ENCODE measurements at regions not wholly inside any gene's neighbourhood (a gene's known extent, or its start where the extent isn't known, plus 50 kb on each side); places are given as distances from the start of the nearest gene placed in this dataset.
A peak's percentile ranks its signal among the peaks of the same experiment; 100 is the strongest.

- in situ Hi-C loops (cut with HindIII; ENCODE audit: low sequenced_read_pairs): no loop called here
- DNase-seq (ENCODE audit: low read depth, low spot score): peak; percentile 29
- no peak overlapping the region for H3K4me3 ChIP-seq (ENCODE audit: low read depth, low read length)
- TF ChIP-seq, protein P1, sequence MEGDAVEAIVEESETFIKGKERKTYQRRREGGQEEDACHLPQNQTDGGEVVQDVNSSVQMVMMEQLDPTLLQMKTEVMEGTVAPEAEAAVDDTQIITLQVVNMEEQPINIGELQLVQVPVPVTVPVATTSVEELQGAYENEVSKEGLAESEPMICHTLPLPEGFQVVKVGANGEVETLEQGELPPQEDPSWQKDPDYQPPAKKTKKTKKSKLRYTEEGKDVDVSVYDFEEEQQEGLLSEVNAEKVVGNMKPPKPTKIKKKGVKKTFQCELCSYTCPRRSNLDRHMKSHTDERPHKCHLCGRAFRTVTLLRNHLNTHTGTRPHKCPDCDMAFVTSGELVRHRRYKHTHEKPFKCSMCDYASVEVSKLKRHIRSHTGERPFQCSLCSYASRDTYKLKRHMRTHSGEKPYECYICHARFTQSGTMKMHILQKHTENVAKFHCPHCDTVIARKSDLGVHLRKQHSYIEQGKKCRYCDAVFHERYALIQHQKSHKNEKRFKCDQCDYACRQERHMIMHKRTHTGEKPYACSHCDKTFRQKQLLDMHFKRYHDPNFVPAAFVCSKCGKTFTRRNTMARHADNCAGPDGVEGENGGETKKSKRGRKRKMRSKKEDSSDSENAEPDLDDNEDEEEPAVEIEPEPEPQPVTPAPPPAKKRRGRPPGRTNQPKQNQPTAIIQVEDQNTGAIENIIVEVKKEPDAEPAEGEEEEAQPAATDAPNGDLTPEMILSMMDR (IDR thresholded peaks at IDR 0.05; ENCODE audit: low read depth, low read length): no peak
These were observed 415.8 kb downstream of the SPATA31D1 start for GRCh38 chr9:82404196-82404870.

DNA sequence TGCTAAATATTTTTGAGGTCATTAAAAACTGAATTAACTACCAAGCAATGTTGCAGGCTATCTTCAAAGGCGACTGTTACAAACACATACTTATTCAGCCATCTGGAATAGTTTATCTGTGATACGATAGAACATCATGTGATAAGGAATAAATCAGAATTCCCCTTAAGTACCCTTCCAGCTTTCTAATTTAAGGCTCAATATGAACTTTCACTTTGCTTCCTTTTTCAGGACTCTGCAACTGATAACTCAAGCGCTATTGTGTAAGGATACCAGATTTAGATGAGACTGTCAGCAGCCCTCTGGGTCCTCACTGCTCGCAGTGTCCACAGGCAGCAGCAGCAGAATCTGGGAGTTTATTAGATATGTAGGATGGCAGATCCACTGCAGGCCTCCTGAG lies 416.3 kb downstream of the SPATA31D1 start:
- no peak for DNase-seq (ENCODE audit: low read depth, low spot score)
- H3K4me3 ChIP-seq (ENCODE audit: low read depth, low read length): no peak overlapping the region
- in situ Hi-C loops (cut with HindIII; ENCODE audit: low sequenced_read_pairs): no loop called here
- TF ChIP-seq, protein P1 (IDR thresholded peaks at IDR 0.05; ENCODE audit: low read depth, low read length): no peak

DNA sequence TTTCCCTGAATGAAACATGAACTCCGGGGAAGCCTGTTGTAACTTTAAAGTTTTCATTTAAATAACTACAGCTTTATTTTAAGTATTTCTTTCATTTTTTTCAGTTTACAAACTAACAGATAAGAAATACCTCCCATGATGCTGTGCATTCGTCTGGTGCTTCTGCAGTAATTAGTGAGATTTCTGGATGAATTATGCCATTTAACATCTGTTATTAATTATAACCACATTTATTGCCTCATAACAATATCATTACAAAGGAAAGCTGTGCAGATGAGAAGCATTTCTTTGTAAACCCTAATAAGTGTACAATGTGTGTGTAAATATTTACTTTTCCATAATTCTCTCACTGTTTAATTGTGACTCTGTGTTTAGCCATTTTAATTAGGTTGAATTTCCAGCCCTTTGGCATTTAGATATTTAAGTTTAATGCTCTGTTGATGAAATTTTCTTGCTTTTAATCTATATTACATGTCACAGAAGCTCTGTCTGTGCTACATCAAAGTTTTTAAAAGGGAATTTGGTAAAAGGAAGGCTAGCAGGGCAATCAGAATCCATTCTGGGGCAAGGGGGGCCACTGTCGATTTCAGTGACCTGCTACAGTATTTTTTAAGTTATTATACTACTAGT lies 418.0 kb downstream of the SPATA31D1 start:
- in situ Hi-C loops (cut with HindIII; ENCODE audit: low sequenced_read_pairs): no loop called here
- TF ChIP-seq, protein P1 (IDR thresholded peaks at IDR 0.05; ENCODE audit: low read depth, low read length): no peak
- DNase-seq (ENCODE audit: low read depth, low spot score): no peak
- no peak overlapping the region for H3K4me3 ChIP-seq (ENCODE audit: low read depth, low read length)

- TF ChIP-seq, protein P1 (IDR thresholded peaks at IDR 0.05; ENCODE audit: low read depth, low read length): no peak
- in situ Hi-C loops (cut with HindIII; ENCODE audit: low sequenced_read_pairs): no loop called here
- no peak overlapping the region for H3K4me3 ChIP-seq (ENCODE audit: low read depth, low read length)
- peak; percentile 15 for DNase-seq (ENCODE audit: low read depth, low spot score)
These were observed 421.7 kb downstream of the SPATA31D1 start for GRCh38 chr9:82410306-82410705.

DNA sequence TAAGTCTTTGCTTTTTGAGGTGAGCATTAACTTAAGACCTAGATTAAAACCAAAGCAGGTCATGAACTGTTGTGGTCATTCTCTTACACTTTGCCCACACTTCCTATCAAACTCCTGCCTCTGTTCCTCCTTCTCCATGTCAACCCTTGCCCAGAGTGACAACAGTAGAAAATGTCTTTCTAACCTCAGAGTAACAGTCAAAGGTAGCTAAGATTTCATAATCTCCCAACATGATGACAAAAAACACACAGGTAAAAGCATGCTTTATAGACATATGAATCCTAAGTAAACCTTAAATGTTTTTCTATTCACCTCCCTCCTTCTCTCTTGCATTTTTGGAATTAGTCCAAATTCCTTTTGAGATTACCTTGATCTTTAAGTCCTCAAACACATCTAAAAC lies 422.3 kb downstream of the SPATA31D1 start:
- in situ Hi-C loops (cut with HindIII; ENCODE audit: low sequenced_read_pairs): no loop called here
- H3K4me3 ChIP-seq (ENCODE audit: low read depth, low read length): no peak overlapping the region
- no peak for DNase-seq (ENCODE audit: low read depth, low spot score)
- TF ChIP-seq, protein P1 (IDR thresholded peaks at IDR 0.05; ENCODE audit: low read depth, low read length): no peak

GRCh38 chr9:82412586-82413305 lies 424.2 kb downstream of the SPATA31D1 start:
- DNase-seq (ENCODE audit: low read depth, low spot score): no peak
- no peak overlapping the region for H3K4me3 ChIP-seq (ENCODE audit: low read depth, low read length)
- in situ Hi-C loops (cut with HindIII; ENCODE audit: low sequenced_read_pairs): no loop called here
- TF ChIP-seq, protein P1 (IDR thresholded peaks at IDR 0.05; ENCODE audit: low read depth, low read length): no peak

Measured in astrocyte of the spinal cord (primary cell).